Stromal cell of bone marrow (primary cell): ENCODE measurements at regions not wholly inside any gene's neighbourhood (a gene's known extent, or its start where the extent isn't known, plus 50 kb on each side); places are given as distances from the start of the nearest gene placed in this dataset.

Experiments
- DNase-seq: peaks from one replicate; pipeline ENCODE4 v3.0.0-alpha.2; 2012; ENCODE audit warnings: low read depth

DNA sequence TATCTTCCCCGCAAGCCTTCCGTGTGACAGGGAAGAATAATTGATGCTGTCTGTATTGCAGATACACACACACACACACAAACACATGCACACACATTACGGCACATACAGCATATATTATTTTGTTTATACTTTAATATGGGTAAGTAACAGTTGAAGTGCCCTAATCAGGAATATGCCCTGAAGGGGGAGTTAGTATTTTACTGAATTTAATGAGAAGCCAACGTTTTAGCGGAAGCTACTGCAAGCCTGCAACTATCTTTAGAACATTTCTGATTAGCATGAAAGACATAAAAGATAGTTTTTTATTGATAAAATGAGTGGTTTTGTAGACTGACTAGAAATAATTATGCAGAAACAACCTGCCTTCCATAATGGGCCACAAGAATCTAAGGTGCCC lies 296.6 kb upstream of the SLCO3A1 start:
- DNase-seq = no peak

DNA sequence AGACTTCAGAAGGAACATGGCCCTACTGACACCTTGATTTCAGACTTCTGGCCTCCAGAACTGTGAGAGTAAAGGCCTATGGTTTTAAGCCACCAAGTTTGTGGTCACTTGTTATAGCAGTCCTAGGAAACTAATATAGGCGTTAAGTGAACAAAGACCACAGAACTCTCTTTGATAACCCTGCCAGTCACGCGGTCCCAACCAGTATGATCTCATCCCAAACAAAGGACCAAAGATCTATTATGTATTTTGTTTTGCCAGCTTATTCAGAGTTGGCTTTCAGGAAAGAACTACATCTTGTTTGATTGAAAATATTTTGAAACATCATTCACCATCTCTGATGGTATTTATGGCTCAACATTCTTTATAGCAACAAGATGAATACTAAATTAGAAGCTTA lies 294.4 kb upstream of the SLCO3A1 start:
- no peak for DNase-seq

DNA sequence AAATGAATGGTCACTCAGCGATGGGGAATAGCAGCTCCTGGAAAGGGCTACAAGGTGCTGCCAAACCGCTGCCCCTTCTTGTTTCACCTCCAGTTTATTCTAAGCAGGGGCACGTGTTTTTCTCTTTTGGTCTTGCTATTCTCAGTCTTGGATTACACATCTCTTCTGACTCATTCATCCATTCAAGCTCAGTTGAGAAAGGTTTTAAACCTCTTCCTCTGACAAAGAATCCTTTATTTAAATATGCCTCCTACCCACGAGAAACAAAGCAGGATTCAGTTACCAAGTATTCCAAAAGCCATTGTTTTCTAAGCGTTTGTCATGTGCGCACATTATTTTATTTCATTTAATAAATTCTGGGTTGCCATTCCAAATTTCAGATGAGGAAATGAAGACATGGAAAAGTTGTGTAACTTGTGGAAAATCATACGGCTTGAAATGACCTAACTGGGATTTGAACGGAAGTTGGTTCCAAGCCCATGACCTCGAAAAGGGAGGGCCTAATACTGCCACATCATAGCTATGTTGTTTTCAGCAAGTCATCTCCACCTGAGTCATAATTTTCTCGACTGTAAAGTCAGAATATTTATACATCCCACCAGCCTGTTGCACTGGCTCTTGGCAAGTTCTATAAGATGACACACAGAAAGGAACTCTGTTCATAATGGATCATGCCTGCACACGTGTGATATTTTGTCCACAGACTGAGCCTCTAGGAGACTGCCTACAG lies 292.0 kb upstream of the SLCO3A1 start:
- peak; percentile 98 for DNase-seq

DNA sequence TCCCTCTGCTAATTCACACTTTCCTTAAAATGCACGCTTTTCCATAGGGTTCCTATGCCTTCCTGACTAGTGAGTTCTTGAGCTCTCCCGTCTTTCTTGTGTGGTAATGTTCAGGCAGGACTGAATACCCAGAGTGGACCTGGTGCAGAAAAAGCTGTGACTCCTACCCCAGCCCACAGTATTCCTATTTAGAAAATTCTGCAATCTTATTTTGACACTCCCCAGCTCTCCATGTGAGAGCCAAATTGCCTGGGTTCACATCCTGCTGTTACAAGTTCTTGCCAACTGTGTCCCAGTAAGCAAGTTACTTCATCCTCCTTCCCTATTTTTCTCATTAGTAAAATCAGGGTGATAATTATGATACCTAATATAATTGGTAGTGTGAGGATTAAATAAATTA lies 290.8 kb upstream of the SLCO3A1 start:
- no peak for DNase-seq

DNA sequence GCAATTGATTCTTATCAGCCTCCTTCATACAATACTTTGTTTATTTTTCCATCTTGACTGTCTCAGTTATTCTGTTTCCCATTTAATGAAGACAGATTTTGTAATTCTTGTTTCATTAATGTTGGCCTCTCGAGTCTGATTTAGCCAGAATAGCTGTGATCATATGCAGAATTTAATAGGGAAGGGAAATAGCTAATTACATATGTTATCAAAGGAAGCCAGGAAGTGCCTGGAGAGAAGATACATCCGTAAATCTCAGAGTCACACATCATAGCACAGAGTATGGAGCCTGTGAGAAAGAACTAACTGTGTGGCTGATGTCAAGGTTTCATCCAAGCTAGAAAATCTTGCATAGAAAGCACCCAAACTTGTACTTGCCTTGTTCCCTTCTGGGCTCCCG lies 288.9 kb upstream of the SLCO3A1 start:
- no peak for DNase-seq

DNA sequence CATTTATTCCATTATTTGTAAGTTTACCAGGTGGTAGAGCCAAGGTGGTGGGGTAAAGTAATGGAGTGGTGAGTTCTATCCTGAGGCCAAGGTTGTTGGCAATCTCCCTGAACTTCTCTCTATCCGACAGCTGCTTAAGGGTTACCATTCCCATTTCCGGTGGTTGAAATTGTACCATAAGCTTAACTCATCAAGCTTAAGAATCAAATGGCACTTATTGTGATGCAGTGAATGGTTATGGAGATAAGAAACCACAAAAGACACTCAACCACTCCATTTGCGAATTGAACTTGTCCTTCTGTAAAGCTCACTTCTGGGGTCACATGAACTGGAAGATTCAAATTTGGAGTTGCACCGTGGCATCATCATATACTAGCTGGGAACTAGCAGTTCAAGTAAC lies 287.4 kb upstream of the SLCO3A1 start:
- no peak for DNase-seq

DNA sequence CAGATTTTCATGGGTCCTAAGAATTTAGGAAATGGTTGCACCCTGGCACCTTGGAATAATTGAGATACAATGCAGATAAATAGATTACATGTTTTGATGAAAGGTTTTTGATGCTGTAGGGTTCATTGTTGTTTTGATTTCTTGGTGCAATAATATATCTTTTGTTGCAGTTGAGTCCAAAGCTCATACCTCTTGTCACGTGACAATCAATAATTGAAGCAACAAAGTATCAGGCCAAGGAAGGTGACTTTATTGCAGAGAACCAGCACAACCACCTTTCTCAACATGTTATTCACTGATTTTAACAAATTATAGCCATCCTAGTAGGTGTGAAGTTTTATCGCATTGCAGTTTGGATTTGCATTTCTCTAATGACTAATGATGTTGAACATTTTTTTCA lies 285.5 kb upstream of the SLCO3A1 start:
- no peak for DNase-seq

DNA sequence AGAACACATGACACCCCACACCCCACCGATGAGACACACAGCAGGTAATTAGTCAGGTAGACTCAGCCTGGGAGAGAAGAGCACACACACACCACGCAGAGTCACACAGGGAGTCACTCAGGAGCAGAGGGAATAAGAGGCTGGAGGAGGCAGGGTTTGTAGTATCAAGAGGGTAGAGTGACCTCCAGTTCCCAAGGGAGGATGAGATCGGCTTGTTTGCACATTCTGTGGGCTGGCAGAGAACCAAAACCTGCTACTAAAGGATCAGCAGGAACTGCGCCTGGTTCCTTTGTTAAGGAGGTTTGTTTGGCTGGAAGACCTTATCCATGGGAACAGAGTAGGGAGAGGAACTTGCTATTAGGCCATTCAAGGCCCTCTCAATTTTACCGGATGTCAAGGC lies 281.4 kb upstream of the SLCO3A1 start:
- no peak for DNase-seq

DNA sequence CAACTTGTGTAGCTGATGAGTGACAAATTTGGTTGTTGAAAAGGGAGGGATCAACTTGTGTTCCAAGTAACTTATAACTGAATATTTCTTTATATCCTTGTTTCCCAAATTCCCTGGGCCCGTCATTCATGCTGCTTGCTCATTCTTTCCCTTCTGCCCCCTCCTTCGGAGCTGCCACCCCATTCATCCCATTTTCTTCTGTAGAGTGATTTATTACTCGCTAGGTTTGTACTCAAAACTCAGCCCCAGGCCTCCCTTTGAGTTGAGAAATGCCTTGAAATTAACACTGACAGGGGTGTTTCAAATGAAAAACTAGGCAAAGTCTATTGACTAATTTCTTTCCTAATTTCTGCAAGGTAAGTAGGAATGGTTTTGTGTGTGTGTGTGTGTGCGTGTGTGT lies 277.4 kb upstream of the SLCO3A1 start:
- no peak for DNase-seq

DNA sequence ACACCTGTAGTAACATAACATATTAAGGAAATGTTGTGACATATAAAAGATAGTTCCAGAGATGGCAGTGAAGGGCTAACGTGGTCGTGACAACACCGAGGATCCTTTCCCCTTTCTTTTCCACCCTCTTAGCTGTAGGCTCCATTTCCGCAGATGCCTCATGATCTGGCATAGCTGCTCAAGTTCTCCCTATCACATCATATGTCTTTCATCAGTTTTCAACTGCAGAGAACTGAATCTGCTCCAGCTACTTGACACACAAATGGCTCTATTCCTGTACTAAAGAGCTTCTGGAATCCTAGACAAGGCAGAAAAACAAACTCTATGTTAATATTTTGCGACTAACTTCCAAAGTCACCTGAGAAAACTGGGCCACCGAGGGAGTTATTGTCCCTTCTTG lies 275.0 kb upstream of the SLCO3A1 start:
- DNase-seq = no peak

DNA sequence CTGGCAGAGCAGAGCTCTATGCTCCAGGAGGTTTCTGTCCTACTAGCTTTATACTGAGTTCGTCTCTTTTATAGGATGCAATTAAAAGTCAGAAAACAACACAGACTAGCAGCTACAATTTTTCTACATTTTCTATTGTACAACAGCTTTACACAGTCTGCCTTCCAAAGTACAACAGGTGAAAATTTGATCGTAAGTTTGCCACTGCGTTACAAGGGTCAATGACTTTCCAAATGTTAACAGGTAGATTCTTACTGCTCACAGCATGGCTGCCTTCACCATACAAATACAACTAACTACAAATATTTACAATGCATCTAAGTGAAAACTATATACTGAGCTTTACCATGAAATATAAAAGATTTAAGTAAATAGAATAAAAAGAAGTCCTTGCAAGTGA lies 268.6 kb upstream of the SLCO3A1 start:
- DNase-seq = no peak

DNA sequence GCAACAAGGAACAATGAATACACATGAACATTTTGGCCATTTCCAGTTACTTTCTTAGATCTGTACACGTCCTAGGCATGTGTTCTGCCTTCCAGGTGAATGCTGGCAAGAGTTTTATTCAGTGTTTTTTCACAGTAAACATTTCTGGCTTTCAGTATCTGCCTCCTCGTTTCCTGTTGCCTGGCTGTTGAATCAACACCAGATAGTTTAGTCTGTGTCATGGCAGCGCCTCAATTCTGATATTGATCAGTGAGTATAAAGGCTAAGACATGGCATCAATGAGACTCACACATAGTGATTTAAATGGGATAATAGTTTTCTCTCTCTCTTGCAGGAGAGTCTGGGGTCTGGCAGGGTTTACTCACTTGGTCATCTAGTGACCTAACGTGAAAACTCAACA lies 266.9 kb upstream of the SLCO3A1 start:
- no peak for DNase-seq

DNA sequence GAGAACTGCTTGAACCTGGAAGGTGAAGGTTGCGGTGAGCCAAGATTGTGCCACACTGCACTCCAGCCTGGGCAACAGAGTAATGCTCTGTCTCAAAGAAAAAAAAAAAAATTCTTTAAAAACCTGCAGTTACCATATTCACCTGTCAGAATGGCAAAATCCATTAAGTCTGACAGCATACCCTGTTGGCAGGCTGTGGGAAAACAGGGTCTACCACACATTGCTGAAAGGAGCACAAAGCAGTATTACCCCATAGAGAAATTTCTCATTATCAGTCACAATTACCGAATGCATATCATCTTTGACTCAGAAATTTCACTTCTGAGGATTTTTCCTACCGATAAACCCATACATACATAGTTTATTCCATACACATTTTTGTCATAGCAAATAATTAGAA lies 264.1 kb upstream of the SLCO3A1 start:
- DNase-seq = no peak

DNA sequence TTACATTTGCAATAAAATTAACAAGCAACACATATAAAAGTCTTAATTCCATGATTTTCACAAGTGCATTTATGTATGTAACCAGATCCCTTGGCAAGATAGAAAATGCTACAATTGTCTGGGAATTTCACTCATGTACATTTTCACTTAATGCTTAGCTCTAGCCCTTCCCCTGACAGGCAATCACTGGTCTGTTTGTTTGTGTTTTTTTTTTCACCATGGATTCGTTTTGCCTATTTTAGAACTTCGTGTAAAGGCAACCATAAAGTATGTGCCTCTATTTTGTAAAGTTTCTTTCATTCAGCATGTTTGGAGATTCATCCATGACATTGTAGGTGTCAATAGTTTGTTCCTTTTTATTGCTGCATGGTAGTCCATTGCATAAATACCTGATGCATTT lies 260.9 kb upstream of the SLCO3A1 start:
- DNase-seq = no peak

DNA sequence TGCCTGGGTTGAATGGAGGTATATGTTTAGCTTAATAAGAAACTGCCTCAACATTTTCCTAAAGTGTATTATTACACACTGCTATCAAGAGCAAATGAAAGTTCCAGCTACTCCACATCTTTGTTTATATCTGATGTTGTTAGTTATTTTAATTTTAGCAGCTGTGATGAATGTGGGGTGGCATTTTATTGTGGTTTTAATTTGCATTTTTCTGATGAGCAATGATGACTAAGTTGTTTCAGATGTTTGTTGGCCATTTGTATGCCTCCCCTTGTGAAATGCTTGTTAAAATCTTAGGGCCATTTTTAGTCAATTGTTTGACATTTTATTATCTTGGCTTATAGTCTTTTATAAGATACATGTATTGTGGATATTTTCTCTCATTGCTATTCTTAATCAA lies 260.4 kb upstream of the SLCO3A1 start:
- DNase-seq = no peak

DNA sequence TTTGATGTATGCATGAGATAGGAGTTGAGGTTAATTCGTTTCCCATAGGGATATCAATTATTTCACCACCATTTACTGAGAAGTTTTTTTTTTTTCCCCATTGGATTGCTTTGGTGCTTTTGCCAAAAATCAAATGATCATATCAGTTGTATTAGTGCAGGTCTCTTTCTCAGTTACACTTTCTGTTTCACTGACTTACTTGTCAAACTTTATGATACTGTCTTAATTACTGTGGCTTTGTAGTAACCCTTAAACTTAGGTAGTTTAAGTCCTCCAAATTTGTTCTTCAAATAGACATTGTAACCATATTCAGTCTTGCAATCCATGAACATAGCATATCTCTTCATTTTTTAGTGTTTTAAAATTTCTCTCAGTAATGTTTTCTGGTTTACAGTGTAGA lies 259.9 kb upstream of the SLCO3A1 start:
- DNase-seq = no peak

DNA sequence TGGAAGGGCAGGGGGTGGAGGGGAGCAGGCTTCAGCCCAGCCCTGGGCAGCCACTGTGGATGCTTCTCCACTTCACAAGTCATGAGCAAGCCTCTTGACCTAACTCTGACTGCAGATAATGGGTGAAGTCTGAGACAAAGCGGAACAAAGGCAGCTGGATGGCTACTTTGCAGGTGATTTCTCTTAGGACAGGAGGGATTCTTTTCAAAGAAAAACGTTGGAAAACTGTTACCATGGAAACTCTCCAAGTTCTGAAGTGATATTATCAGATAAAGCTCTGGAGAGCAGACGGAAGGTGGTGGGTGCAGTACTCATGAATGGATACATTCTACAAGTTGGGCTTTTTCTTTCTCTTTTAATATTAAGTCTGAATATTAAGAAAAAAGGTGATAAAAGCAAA lies 254.2 kb upstream of the SLCO3A1 start:
- no peak for DNase-seq

DNA sequence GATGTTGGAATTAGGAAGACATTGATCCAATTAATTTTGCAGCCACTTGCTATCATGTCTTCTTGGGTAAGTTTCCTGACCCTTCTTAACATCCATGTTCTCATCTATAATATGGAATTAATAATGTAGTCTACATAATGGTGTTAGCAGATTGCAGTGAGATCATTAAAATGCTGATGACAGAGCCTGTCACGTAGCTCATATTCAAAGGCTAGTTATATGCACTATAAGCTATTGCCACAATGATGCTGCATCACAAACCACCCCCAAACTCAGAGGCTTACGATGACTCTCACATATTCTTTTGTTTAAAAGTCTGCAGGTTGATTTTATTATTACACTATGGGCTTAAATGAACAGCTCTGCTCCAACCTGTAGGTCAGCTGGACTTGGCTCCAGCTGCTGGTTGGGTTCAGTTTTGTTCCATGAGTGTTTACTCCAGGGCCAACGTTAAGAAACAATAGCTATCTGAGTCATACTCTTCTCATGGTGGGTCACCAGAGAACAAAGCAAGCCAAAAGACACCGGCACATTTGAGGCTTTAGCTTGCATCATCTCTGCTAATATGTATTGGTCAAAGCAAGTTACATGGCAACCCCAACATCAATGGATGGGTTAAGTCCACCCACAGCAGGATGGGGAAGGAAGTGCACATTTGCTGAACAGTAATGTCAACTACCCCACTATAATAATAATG lies 250.0 kb upstream of the SLCO3A1 start:
- DNase-seq = peak; percentile 3

DNA sequence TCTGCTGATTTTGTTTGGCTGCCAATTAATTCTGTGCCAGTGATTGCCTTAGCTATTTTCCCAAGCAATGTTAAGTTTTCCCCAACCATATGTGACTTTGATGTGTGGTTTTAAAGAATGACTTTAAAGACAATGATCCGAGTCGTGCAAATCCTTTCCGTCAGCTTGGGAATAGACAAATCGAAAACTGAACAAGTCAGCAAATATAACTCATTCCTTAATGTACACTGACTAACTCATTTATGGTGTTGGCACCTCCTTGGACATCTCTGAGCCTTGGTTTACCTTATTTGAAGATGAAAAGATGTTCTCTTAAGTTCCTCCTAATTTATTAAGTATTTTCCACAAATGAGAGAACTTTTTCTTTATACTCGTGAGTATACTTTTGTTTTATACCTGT lies 249.4 kb upstream of the SLCO3A1 start:
- no peak for DNase-seq

DNA sequence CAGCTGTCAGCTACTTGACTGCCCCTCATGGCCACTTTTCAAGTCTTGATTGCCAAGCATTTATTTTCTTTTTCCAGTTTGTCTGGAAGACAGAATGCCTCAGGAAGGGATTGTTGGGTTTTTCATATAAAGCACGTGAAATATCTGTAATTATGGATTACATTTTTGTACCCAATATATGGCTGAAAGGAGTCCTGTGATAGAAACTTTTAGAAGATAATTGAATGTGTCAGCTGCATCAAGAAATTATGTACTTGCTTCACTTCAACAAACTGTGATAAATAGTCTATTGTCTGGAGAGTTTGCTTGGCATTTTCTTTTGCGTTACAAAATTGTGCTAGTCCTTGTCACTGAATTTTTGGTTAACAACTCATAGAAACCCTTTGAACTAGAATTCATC lies 247.9 kb upstream of the SLCO3A1 start:
- no peak for DNase-seq

DNA sequence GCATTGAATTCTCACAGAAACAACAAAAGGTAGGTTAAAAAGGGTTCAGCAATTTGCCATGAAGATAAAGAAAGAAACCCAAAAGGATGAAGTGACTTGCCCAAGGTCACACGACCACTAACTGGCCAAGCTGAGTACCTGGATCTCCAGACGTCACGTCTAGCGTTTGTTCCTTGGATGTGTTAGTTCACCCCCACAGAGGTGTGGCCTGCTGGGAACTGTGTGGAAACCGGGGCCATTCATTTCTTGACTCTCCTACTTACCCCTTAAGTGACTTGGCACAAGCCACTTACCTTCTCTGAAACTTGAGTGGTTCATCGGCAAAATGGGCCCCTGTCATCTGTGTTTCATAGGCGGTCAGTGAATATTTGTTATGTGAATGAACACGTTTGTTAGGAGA lies 244.3 kb upstream of the SLCO3A1 start:
- no peak for DNase-seq

DNA sequence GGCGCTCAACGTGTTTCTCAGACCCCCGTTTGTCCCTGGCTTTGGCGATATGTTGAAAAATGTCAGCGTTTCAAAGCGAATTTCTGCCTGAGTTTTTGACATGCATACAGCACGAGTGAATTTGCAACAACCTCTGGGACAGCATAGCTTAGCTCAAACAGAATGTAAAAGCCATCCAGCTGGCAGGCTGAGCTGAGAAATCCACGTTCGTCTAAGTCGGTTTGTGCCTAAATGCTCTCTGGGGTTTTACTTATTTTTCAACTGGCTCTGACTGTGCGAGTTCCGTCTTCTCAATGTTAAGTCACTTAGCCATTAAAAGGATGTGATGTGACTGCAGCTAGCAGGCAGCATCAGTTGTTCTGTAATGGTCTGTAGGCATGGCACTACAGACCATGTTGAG lies 243.5 kb upstream of the SLCO3A1 start:
- DNase-seq = no peak

DNA sequence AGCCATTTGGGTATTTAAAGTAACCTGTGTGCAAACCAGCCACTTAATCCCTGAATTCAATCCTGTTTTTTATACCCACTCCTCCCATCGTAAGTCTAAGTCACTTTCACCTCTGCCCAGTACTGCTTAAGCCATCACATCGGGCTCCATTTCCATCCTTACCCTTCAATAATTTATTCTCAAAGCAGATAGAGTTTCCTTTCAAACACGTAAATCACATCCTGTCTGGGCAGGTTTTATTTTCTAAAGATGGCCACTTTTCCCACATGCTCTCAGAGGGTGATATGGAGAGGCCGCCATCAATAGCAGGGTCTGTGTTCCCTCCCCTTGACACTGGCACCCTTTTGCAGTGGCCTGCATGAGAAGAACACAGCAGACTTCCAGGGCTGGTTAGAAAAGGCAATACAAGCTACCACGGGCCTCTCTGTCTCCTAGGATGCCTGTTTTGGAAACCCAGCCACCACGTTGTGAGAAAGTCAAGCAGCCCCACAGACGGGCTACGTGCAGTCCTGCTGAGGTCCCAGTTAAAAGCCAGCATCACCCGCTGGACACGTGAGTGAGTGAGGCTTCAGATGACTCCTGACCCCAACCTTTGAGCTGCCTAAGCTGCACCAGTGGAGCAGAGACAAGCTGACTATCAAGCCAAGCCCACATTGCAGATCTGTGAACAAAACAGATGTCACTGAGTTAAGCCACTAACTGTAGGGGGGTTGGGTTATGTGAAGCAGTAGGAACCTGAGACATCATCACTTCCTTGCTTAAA lies 241.8 kb upstream of the SLCO3A1 start:
- DNase-seq = no peak
